Left ventricle myocardium inferior (tissue), 1 donor: ENCODE measurements at regions not wholly inside any gene's neighbourhood (a gene's known extent, or its start where the extent isn't known, plus 50 kb on each side); places are given as distances from the start of the nearest gene placed in this dataset.

ENCODE experiments used
- DNase-seq: peaks from one replicate; pipeline ENCODE4 v3.0.0-alpha.2; 2020
- H3K27ac ChIP-seq: fragments of 200-600 bp; replicated peaks from 2 replicates; pipeline ENCODE4 v1.8.0; 2021
- H3K27me3 ChIP-seq: fragments of 200-600 bp; 2 replicates; pipeline ENCODE4 v1.8.0; 2021; ENCODE audit warnings: low read depth
- H3K36me3 ChIP-seq: fragments of 200-600 bp; 2 replicates; pipeline ENCODE4 v1.8.0; 2021
- H3K4me1 ChIP-seq: fragments of 200-600 bp; 2 replicates; pipeline ENCODE4 v1.8.0; 2021
- H3K4me3 ChIP-seq: fragments of 200-600 bp; 2 replicates; pipeline ENCODE4 v1.8.0; 2021; ENCODE audit warnings: mild to moderate bottlenecking, moderate library complexity
- H3K9me3 ChIP-seq: fragments of 200-600 bp; replicated peaks from 2 replicates; pipeline ENCODE4 v1.8.0; 2021
- intact Hi-C: fragments of 100-400 bp; cut with micrococcal nuclease; formaldehyde crosslinking; loops from one replicate; pipeline ENCODE4 v1.11.0; 2022
- TF ChIP-seq, protein P1 (sequence below): fragments of 200-600 bp; IDR thresholded peaks from 2 replicates; pipeline ENCODE4 v1.8.0; 2021; ENCODE audit warnings: antibody characterized with exemption, mild to moderate bottlenecking, borderline replicate concordance
- donor health status: DM: no; HTN: yes; CAD: no; lungs with severe emphysema.

- no peaks in the 10 kb centered on the region for H3K4me1 ChIP-seq
- intact Hi-C loops, result no loop called here
- DNase-seq, result no peak
Observed at GRCh38 chr10:89966211-89966610, 264.8 kb downstream of the KIF20B start.

DNA sequence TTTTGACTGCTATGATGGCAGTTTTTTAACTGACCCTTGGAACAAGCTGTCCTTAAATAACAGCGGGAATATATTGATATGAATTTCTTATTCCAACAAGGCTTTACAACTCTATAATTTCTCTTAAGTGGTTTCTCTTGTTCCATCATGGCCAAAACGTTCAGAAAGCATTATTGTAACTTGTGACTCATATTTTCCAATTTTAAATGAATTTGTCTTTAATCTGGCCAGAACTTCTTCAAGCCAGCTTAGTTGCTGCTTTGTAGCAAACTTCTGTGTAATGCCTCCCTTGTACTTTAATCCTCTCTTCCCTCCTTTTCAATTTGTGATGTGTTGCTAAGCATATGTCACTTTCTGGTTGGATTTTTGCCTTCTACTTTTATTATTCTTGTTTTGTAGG lies 271.9 kb downstream of the KIF20B start:
- no peak for DNase-seq
- no peaks in the 10 kb centered on the region for H3K36me3 ChIP-seq
- H3K9me3 ChIP-seq, result no peaks in the 10 kb centered on the region
- no peaks in the 10 kb centered on the region for H3K27me3 ChIP-seq
- H3K4me1 ChIP-seq, result no peaks in the 10 kb centered on the region
- intact Hi-C loops, result no loop called here
- H3K4me3 ChIP-seq, result no peak overlapping the region
- no peak overlapping the region for H3K27ac ChIP-seq
- TF ChIP-seq, protein P1, sequence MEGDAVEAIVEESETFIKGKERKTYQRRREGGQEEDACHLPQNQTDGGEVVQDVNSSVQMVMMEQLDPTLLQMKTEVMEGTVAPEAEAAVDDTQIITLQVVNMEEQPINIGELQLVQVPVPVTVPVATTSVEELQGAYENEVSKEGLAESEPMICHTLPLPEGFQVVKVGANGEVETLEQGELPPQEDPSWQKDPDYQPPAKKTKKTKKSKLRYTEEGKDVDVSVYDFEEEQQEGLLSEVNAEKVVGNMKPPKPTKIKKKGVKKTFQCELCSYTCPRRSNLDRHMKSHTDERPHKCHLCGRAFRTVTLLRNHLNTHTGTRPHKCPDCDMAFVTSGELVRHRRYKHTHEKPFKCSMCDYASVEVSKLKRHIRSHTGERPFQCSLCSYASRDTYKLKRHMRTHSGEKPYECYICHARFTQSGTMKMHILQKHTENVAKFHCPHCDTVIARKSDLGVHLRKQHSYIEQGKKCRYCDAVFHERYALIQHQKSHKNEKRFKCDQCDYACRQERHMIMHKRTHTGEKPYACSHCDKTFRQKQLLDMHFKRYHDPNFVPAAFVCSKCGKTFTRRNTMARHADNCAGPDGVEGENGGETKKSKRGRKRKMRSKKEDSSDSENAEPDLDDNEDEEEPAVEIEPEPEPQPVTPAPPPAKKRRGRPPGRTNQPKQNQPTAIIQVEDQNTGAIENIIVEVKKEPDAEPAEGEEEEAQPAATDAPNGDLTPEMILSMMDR, result no peak

More at GRCh38 chr10:89966211-89966610, 264.8 kb downstream of the KIF20B start:
- Histone ChIP-seq H3K27me3 (no peaks in the 10 kb centered on the region), H3K4me3 (no peak overlapping the region), H3K36me3 (no peaks in the 10 kb centered on the region), H3K9me3 (no peaks in the 10 kb centered on the region), H3K27ac (no peak overlapping the region)
- TF ChIP-seq, protein P1, result no peak

GRCh38 chr10:89975071-89975470 lies 273.7 kb downstream of the KIF20B start:
- no peak overlapping the region for H3K27ac ChIP-seq
- intact Hi-C loops, result no loop called here
- no peaks in the 10 kb centered on the region for H3K27me3 ChIP-seq
- no peaks in the 10 kb centered on the region for H3K9me3 ChIP-seq
- DNase-seq, result no peak
- no peaks in the 10 kb centered on the region for H3K4me1 ChIP-seq
- no peaks in the 10 kb centered on the region for H3K36me3 ChIP-seq
- no peak overlapping the region for H3K4me3 ChIP-seq
- TF ChIP-seq, protein P1, result no peak

- H3K36me3 ChIP-seq, result no peaks in the 10 kb centered on the region
- no peaks in the 10 kb centered on the region for H3K27me3 ChIP-seq
- no peak for DNase-seq
- H3K9me3 ChIP-seq, result no peaks in the 10 kb centered on the region
- TF ChIP-seq, protein P1, result no peak
- no peak overlapping the region for H3K4me3 ChIP-seq
- H3K4me1 ChIP-seq, result no peaks in the 10 kb centered on the region
- intact Hi-C loops, result no loop called here
- no peak overlapping the region for H3K27ac ChIP-seq
Observed at GRCh38 chr10:89975771-89976170, 274.4 kb downstream of the KIF20B start.

- Histone ChIP-seq H3K4me1 (no peaks in the 10 kb centered on the region), H3K4me3 (no peak overlapping the region), H3K9me3 (no peaks in the 10 kb centered on the region), H3K27ac (no peak overlapping the region), H3K36me3 (no peaks in the 10 kb centered on the region), H3K27me3 (no peaks in the 10 kb centered on the region)
- DNase-seq, result no peak
- intact Hi-C loops, result no loop called here
- TF ChIP-seq, protein P1, result no peak
Observed at GRCh38 chr10:89978081-89978480, 276.7 kb downstream of the KIF20B start.

GRCh38 chr10:89979726-89980125 lies 278.3 kb downstream of the KIF20B start:
- no peak overlapping the region for H3K27ac ChIP-seq
- intact Hi-C loops, result no loop called here
- no peaks in the 10 kb centered on the region for H3K36me3 ChIP-seq
- no peaks in the 10 kb centered on the region for H3K9me3 ChIP-seq
- DNase-seq, result no peak
- no peaks in the 10 kb centered on the region for H3K4me1 ChIP-seq
- no peak overlapping the region for H3K4me3 ChIP-seq
- TF ChIP-seq, protein P1, result no peak
- H3K27me3 ChIP-seq, result no peaks in the 10 kb centered on the region
